ENCODE measurements at regions not wholly inside any gene's neighbourhood (a gene's known extent, or its start where the extent isn't known, plus 50 kb on each side); places are given as distances from the start of the nearest gene placed in this dataset.

DNA sequence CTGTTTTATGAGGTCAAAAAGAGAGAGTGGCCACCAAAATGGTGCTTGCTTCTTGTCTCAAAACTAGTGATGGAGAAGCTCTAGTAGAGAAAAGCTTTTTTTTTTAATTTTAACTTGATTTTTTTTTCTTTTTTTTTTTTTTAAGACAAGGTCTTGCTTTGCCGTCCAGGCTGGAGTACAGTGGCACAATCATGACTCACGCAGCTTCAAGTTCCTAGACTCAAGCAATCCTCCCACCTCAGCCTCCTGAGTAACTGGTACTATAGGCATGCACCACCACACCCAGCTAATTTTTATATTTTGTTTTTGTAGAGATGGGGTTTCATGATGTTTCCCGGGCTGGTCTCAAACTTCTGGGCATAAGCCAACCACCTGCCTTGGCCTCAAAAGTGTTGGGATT is 279.0 kb downstream of the TBC1D4 start:
- ChIA-PET CTCF (interaction anchor here (0.8 to 1.9 kb wide), 3 partner anchors 12 to 17 kb away, joined by 3 to 6 read pairs (median 4); no protein-coding TSS in a partner anchor), POLR2A (no interaction called here)
- no peak for DNase-seq (ENCODE audit: low read depth, low spot score)
- TF ChIP-seq, protein P1, sequence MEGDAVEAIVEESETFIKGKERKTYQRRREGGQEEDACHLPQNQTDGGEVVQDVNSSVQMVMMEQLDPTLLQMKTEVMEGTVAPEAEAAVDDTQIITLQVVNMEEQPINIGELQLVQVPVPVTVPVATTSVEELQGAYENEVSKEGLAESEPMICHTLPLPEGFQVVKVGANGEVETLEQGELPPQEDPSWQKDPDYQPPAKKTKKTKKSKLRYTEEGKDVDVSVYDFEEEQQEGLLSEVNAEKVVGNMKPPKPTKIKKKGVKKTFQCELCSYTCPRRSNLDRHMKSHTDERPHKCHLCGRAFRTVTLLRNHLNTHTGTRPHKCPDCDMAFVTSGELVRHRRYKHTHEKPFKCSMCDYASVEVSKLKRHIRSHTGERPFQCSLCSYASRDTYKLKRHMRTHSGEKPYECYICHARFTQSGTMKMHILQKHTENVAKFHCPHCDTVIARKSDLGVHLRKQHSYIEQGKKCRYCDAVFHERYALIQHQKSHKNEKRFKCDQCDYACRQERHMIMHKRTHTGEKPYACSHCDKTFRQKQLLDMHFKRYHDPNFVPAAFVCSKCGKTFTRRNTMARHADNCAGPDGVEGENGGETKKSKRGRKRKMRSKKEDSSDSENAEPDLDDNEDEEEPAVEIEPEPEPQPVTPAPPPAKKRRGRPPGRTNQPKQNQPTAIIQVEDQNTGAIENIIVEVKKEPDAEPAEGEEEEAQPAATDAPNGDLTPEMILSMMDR (IDR thresholded peaks at IDR 0.05; ENCODE audit: insufficient read depth, low read length, missing control alignments), result no peak
- H3K4me3 ChIP-seq (ENCODE audit: low read depth, low read length), result no peak overlapping the region

- ChIA-PET POLR2A (no interaction called here), CTCF (no interaction called here)
- no peak for DNase-seq (ENCODE audit: low read depth, low spot score)
- no peak overlapping the region for H3K4me3 ChIP-seq (ENCODE audit: low read depth, low read length)
- TF ChIP-seq, protein P1 (IDR thresholded peaks at IDR 0.05; ENCODE audit: insufficient read depth, low read length, missing control alignments), result no peak
Observed at GRCh38 chr13:75197803-75198202, 284.2 kb downstream of the TBC1D4 start.

DNA sequence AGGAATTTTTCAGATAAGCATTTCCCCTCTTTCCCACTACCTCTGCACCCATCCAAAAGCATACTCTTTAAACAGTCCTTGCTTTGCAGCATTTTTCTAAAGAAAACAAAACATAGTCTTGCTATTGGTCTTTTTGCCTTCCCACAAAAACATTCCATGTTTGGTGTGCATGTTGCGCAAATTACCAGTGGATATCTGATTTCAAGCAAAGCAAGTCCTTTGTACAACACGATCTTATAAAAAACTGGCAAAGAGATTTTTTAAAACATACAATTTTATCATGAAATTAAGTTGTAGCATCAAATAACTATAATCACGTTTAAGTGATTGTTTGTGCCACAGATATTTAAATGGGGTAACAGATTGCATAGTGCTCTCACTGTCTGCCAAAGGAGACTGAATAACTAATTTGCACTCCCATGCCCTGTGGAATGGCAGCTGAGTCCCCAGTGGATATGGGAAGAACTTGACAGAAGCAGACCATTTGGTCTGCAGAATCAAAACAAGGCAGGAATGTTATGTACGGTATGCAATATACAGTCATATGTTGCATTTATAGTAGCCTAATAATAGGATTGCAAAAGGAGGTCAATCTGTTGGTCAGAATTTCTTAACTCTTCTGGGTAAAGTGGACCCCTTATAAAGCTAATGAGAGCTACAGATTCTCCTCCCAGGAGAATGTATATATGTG is 285.7 kb downstream of the TBC1D4 start:
- no peak overlapping the region for H3K4me3 ChIP-seq (ENCODE audit: low read depth, low read length)
- TF ChIP-seq, protein P1 (IDR thresholded peaks at IDR 0.05; ENCODE audit: insufficient read depth, low read length, missing control alignments), result no peak
- CTCF ChIA-PET, result no interaction called here
- no peak for DNase-seq (ENCODE audit: low read depth, low spot score)
- POLR2A ChIA-PET, result no interaction called here

- POLR2A ChIA-PET, result no interaction called here
- no peak overlapping the region for H3K4me3 ChIP-seq (ENCODE audit: low read depth, low read length)
- TF ChIP-seq, protein P1 (IDR thresholded peaks at IDR 0.05; ENCODE audit: insufficient read depth, low read length, missing control alignments), result no peak
- DNase-seq (ENCODE audit: low read depth, low spot score), result no peak
- CTCF ChIA-PET, result no interaction called here
Observed at GRCh38 chr13:75195495-75196146, 286.3 kb downstream of the TBC1D4 start.

DNA sequence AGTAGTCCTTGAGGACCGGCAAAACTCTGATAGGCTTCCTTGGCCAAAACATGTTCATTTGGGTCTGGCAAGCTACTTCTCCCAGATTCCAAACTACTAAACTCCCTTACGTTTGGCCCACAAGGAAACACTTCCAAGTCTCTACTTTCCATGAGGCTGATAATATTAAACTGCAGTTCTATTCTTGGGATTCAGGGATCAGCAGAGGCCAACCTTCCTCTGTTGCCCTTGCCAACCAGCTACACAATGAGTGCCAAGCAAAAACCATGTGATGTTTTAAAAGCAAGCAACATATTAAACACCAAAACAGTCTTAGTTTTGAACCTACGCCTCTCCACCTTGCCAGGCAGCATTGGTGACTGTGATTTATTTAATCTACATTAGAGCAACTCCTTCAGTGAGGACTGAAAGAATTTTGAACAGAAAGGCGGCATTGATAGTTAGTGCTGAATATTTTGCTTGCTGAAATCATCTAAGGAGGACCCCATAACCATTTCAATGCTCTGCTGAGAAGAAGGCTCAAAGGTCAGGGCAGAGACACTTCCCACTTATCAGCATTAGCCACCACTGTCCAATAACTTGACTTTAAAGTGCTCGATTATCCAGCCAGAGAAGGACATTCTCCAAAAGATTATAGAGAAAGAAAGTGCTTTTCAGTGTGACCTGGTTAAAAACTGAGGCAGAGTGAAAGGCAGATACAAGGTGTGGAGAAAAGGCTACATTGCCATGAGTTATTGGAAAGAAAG is 287.1 kb downstream of the TBC1D4 start:
- CTCF ChIA-PET, result no interaction called here

More for the DNA sequence above, 287.1 kb downstream of the TBC1D4 start:
- TF ChIP-seq, protein P1 (IDR thresholded peaks at IDR 0.05; ENCODE audit: insufficient read depth, low read length, missing control alignments), result no peak
- H3K4me3 ChIP-seq (ENCODE audit: low read depth, low read length), result no peak overlapping the region
- no peak for DNase-seq (ENCODE audit: low read depth, low spot score)
- POLR2A ChIA-PET, result no interaction called here

Measured in AG04449 (cell line).